GM12878 (cell line): ENCODE measurements at regions not wholly inside any gene's neighbourhood (a gene's known extent, or its start where the extent isn't known, plus 50 kb on each side); places are given as distances from the start of the nearest gene placed in this dataset.

Source experiments
- ATAC-seq: fragments of 200-7000 bp; cut with Tn5 transposase; 3 replicates; pipeline ENCODE4 v1.9.1; 2020; ENCODE audit warnings: mild to moderate bottlenecking, moderate library complexity
- BruUV-seq: library from RNA; stranded (reverse); fragments of 400-500 nt; replicated peaks from 2 replicates; lab custom pipeline; 2021; lab: Mats Ljungman, UMichigan
- CTCF ChIA-PET: fragments of 300-600 bp; sonication (Branson Sonifier 250); formaldehyde crosslinking; extraction: SDS; loops from one replicate; lab custom pipeline; 2021; ENCODE audit warnings: inconsistent platforms; lab: Yijun Ruan, JAX
- POLR2A ChIA-PET: fragments of 350-600 bp; formaldehyde crosslinking; extraction: SDS; loops from one replicate; lab custom pipeline; 2021; ENCODE audit warnings: inconsistent platforms; lab: Charles Lee
- RAD21 ChIA-PET: fragments of 300-600 bp; sonication (Branson Sonifier 250); formaldehyde crosslinking; loops from one replicate; lab custom pipeline; 2023; ENCODE audit warnings: antibody characterized with exemption; ENCODE audit not compliant: unreplicated experiment; lab: Charles Lee
- SMC1A ChIA-PET: fragments of 300-600 bp; sonication (Branson Sonifier 250); formaldehyde crosslinking; loops from one replicate; lab custom pipeline; 2023; ENCODE audit not compliant: unreplicated experiment, uncharacterized antibody; lab: Charles Lee
- DNase-seq: peaks from one replicate; pipeline ENCODE4 v3.0.0-alpha.2; 2011; ENCODE audit warnings: low read depth, low spot score
- FAIRE-seq: peaks from 3 replicates; lab custom pipeline; 2011; peaks lifted over from hg19 to GRCh38; lab: Jason Lieb, UNC
- H2AFZ ChIP-seq: 2 replicates; pipeline ENCODE4 v1.6.0; 2011; ENCODE audit warnings: low read depth, low read length, control low read depth; ENCODE audit not compliant: control insufficient read depth
- H3K27ac ChIP-seq: 2 replicates; pipeline ENCODE4 v1.5.1; 2011; ENCODE audit warnings: control low read depth; ENCODE audit not compliant: control insufficient read depth, insufficient read depth
- H3K27me3 ChIP-seq, 2 experiments: replicated peaks in 1 of 2; 2 replicates each; pipeline versions ENCODE4 v1.6.0 to v1.6.1; 2011; ENCODE audit warnings: low read length in 1 of 2; ENCODE audit not compliant: control insufficient read depth in 2 of 2, insufficient read depth in 2 of 2
- H3K36me3 ChIP-seq, 2 experiments: 2 replicates each; pipeline ENCODE4 v1.5.1; 2011; ENCODE audit warnings: low read length in 1 of 2; ENCODE audit not compliant: control insufficient read depth in 2 of 2, insufficient read depth in 2 of 2
- H3K4me1 ChIP-seq: 2 replicates; pipeline ENCODE4 v1.6.1; 2011; ENCODE audit warnings: mild to moderate bottlenecking, low read length, moderate library complexity, mixed read lengths; ENCODE audit not compliant: control insufficient read depth, insufficient read depth
- H3K4me2 ChIP-seq: 2 replicates; pipeline ENCODE4 v1.6.0; 2011; ENCODE audit warnings: control low read depth; ENCODE audit not compliant: control insufficient read depth, insufficient read depth
- H3K4me3 ChIP-seq: fragments of 200-600 bp; sonication (generic); 2 replicates; pipeline ENCODE4 v1.5.1; 2016
- H3K79me2 ChIP-seq: 2 replicates; pipeline ENCODE4 v1.6.0; 2011; ENCODE audit warnings: low read length; ENCODE audit not compliant: control insufficient read depth, insufficient read depth
- H3K9ac ChIP-seq: 2 replicates; pipeline ENCODE4 v1.8.0; 2011; ENCODE audit warnings: low read length, control low read depth, mixed read lengths; ENCODE audit not compliant: control insufficient read depth, insufficient read depth
- H3K9me3 ChIP-seq: replicated peaks from 3 replicates; pipeline ENCODE4 v1.5.1; 2011; ENCODE audit warnings: mild to moderate bottlenecking, low read length; ENCODE audit not compliant: control insufficient read depth, insufficient read depth
- H4K20me1 ChIP-seq: 2 replicates; pipeline ENCODE4 v1.6.0; 2011; ENCODE audit not compliant: control insufficient read depth, insufficient read depth
- ASH2L ChIP-seq: fragments of 300-600, 200-600 bp; sonication (generic); IDR thresholded peaks from 2 replicates; pipeline ENCODE4 v1.6.1; 2017; ENCODE audit warnings: low read depth, mild to moderate bottlenecking, borderline replicate concordance
- CREB1 ChIP-seq: IDR thresholded peaks from 2 replicates; pipeline ENCODE4 v1.6.1; 2012; ENCODE audit warnings: low read depth, mild to moderate bottlenecking, inconsistent platforms
- DPF2 ChIP-seq: fragments of 450-650 bp; IDR thresholded peaks from 2 replicates; pipeline ENCODE4 v1.6.1; 2017; ENCODE audit warnings: mild to moderate bottlenecking
- E2F4 ChIP-seq: IDR thresholded peaks from 2 replicates; pipeline ENCODE4 v1.6.1; 2012; ENCODE audit warnings: low read depth, low read length, improper control_type of control experiment
- FOS ChIP-seq: IDR thresholded peaks from 3 replicates; pipeline ENCODE4 v1.6.1; 2011; ENCODE audit warnings: borderline replicate concordance; ENCODE audit not compliant: insufficient read length; ENCODE audit errors: extremely low read depth
- FOXM1 ChIP-seq: IDR thresholded peaks from 2 replicates; pipeline ENCODE4 v1.6.1; 2012; ENCODE audit warnings: low read depth, mild to moderate bottlenecking, inconsistent platforms, low read length, moderate library complexity
- HDGF ChIP-seq: fragments of 450-650 bp; IDR thresholded peaks from 2 replicates; pipeline ENCODE4 v1.6.1; 2016; ENCODE audit warnings: antibody characterized with exemption
- HSF1 ChIP-seq: fragments of 150-350 bp; IDR thresholded peaks from 2 replicates; pipeline ENCODE4 v1.6.1; 2014; ENCODE audit warnings: mild to moderate bottlenecking, low read depth, low read length
- NR2C2 ChIP-seq: IDR thresholded peaks from 2 replicates; pipeline ENCODE4 v1.6.1; 2011; ENCODE audit warnings: borderline replicate concordance, low read depth; ENCODE audit not compliant: control insufficient read depth, insufficient read length
- PAX8 ChIP-seq: fragments of 450-650 bp; IDR thresholded peaks from 2 replicates; pipeline ENCODE4 v1.6.1; 2017; ENCODE audit warnings: mild to moderate bottlenecking, moderate library complexity
- POLR2A ChIP-seq: IDR thresholded peaks from 2 replicates; pipeline ENCODE4 v1.6.1; 2011; ENCODE audit warnings: low read depth, mild to moderate bottlenecking, low read length
- RAD21 ChIP-seq: IDR thresholded peaks from 2 replicates; pipeline ENCODE4 v1.6.1; 2011; ENCODE audit warnings: mild to moderate bottlenecking, low read depth, low read length, moderate library complexity; ENCODE audit not compliant: insufficient read depth
- SIX5 ChIP-seq: IDR thresholded peaks from 2 replicates; pipeline ENCODE4 v1.6.1; 2011; ENCODE audit warnings: mild to moderate bottlenecking, low read depth, low read length, moderate library complexity; ENCODE audit not compliant: severe bottlenecking
- SREBF2 ChIP-seq: IDR thresholded peaks from 2 replicates; pipeline ENCODE4 v1.6.1; 2012; ENCODE audit warnings: mild to moderate bottlenecking, low read length
- TARDBP ChIP-seq: IDR thresholded peaks from 2 replicates; pipeline ENCODE4 v1.6.1; 2016; ENCODE audit warnings: borderline replicate concordance
- TCF12 ChIP-seq: IDR thresholded peaks from 2 replicates; pipeline ENCODE4 v1.6.1; 2011; ENCODE audit warnings: low read depth, mild to moderate bottlenecking, low read length
- ZNF217 ChIP-seq: fragments of 450-650 bp; IDR thresholded peaks from 2 replicates; pipeline ENCODE4 v1.6.1; 2017; ENCODE audit warnings: antibody characterized with exemption, mild to moderate bottlenecking
- ZNF24 ChIP-seq: fragments of 450-650 bp; IDR thresholded peaks from 2 replicates; pipeline ENCODE4 v1.6.1; 2017; ENCODE audit warnings: antibody characterized with exemption, mild to moderate bottlenecking
- ZNF274 ChIP-seq: IDR thresholded peaks from one replicate; pipeline ENCODE4 v1.8.0; 2011; ENCODE audit not compliant: insufficient read length, insufficient read depth
- WGBS: methylation state at CpG from one replicate; pipeline ENCODE4 v1.1.6; 2016; ENCODE audit warnings: low lambda C conversion rate; ENCODE audit not compliant: insufficient replicate concordance, insufficient coverage; ENCODE audit errors: missing lambda C conversion rate; 5-methylcytosine and 5-hydroxymethylcytosine counted together
- in situ Hi-C: fragments of 300-500 bp; cut with MboI; formaldehyde crosslinking; loops from 9 replicates; pipeline ENCODE4 v1.14.3; 2018; ENCODE audit warnings: mixed read lengths
- intact Hi-C: fragments of 100-400 bp; cut with micrococcal nuclease; formaldehyde crosslinking; loops from one replicate; pipeline ENCODE4 v1.14.2; 2022; ENCODE audit not compliant: unreplicated experiment

GRCh38 chr10:118868589-118868988 lies 113.8 kb upstream of the CACUL1 start:
- no peak overlapping the region for H3K9ac ChIP-seq
- no peak overlapping the region for H3K27ac ChIP-seq
- in situ Hi-C loops (no loop called here), intact Hi-C loops (no loop called here)
- H3K9me3 ChIP-seq = no peaks in the 10 kb centered on the region
- FAIRE-seq (no peak), DNase-seq (no peak), ATAC-seq (peak; percentile 34; the same call in 1 of the 3 replicates)
- no peak overlapping the region for H3K4me3 ChIP-seq
- ChIA-PET CTCF (no interaction called here), SMC1A (no interaction called here), RAD21 (no interaction called here), POLR2A (no interaction called here)
- H3K36me3 ChIP-seq = no peaks in the 10 kb centered on the region
- no peak overlapping the region for H2AFZ ChIP-seq
- H3K4me1 ChIP-seq = no peaks in the 10 kb centered on the region
- TF ChIP-seq TARDBP (no peak), RAD21 (no peak), E2F4 (no peak), NR2C2 (no peak), FOXM1 (no peak)
- no peaks in the 10 kb centered on the region for H3K27me3 ChIP-seq
- no peaks in the 10 kb centered on the region for H4K20me1 ChIP-seq
- WGBS = 46% methylated on average over 5 of the region's 5 CpGs
- BruUV-seq = no TSS peak
- H3K79me2 ChIP-seq = no peaks in the 10 kb centered on the region
- no peak overlapping the region for H3K4me2 ChIP-seq

- Histone ChIP-seq H3K36me3 (no peaks in the 10 kb centered on the region), H3K79me2 (no peaks in the 10 kb centered on the region), H3K4me1 (no peaks in the 10 kb centered on the region), H2AFZ (no peak overlapping the region), H3K27ac (no peak overlapping the region), H4K20me1 (no peaks in the 10 kb centered on the region), H3K9me3 (no peaks in the 10 kb centered on the region), H3K27me3 (peaks cover 0 to 3% of the 10 kb centered on the region in 2 experiments; a peak in 1 of 4 replicates), H3K4me2 (no peak overlapping the region), H3K9ac (no peak overlapping the region), H3K4me3 (no peak overlapping the region)
- ChIA-PET POLR2A (no interaction called here), SMC1A (interaction anchor here (0.6 to 0.7 kb wide), 3 partner anchors 10 to 69 kb away, joined by 3 read pairs; no protein-coding TSS in a partner anchor), RAD21 (no interaction called here), CTCF (no interaction called here)
- WGBS = 52% methylated on average over 4 of the region's 4 CpGs
- in situ Hi-C loops (no loop called here), intact Hi-C loops (no loop called here)
- BruUV-seq = no TSS peak
- FAIRE-seq = no peak
- no peak for ATAC-seq
- DNase-seq = no peak
- TF ChIP-seq CREB1 (no peak), HSF1 (no peak), DPF2 (no peak), TCF12 (no peak), POLR2A (no peak), ZNF24 (no peak), ZNF274 (no peak), SIX5 (no peak), FOS (no peak), PAX8 (no peak), SREBF2 (no peak), ZNF217 (no peak), ASH2L (no peak), HDGF (no peak)
Measured at GRCh38 chr10:118870467-118871243, 115.9 kb upstream of the CACUL1 start.
